Activated CD8-positive, alpha-beta memory T cell treated with anti-CD3 and anti-CD28 coated beads, Interleukin-2, amount 10 ng/mL, durations not matched to agents 7 days and 5 days (primary cell): ENCODE measurements at regions not wholly inside any gene's neighbourhood (a gene's known extent, or its start where the extent isn't known, plus 50 kb on each side); places are given as distances from the start of the nearest gene placed in this dataset.
"Not testable (repeated sequence)": the region's sequence is repeated elsewhere in the genome, so short reads cannot be mapped to it uniquely, and the experiment has no call there.

Experiments used
- ATAC-seq: fragments of 150-1000 bp; cut with Tn5 transposase; one replicate; pipeline ENCODE4 v1.10.0; 2021; ENCODE audit warnings: moderate library complexity
- CTCF ChIA-PET: fragments of 350-600 bp; sonication (Branson Sonifier 250); formaldehyde crosslinking; loops from one replicate; lab custom pipeline; 2021; ENCODE audit warnings: antibody characterized with exemption; lab: Charles Lee
- DNase-seq: peaks from one replicate; pipeline ENCODE4 v3.0.0-alpha.2; 2020
- H3K27ac Mint-ChIP-seq: one replicate; pipeline ENCODE4 v1.8.0; 2021; ENCODE audit warnings: mild to moderate bottlenecking, mixed read lengths
- H3K27me3 Mint-ChIP-seq: one replicate; pipeline ENCODE4 v1.8.0; 2021; ENCODE audit warnings: mixed read lengths
- H3K36me3 Mint-ChIP-seq: one replicate; pipeline ENCODE4 v1.8.0; 2021; ENCODE audit warnings: mild to moderate bottlenecking, mixed read lengths
- H3K4me1 Mint-ChIP-seq: one replicate; pipeline ENCODE4 v1.8.0; 2021; ENCODE audit warnings: mixed read lengths
- H3K4me3 Mint-ChIP-seq: one replicate; pipeline ENCODE4 v1.8.0; 2021; ENCODE audit warnings: mild to moderate bottlenecking, moderate library complexity, mixed read lengths
- H3K9me3 Mint-ChIP-seq: one replicate; pipeline ENCODE4 v1.8.0; 2022; ENCODE audit warnings: low read depth, mixed read lengths

DNA sequence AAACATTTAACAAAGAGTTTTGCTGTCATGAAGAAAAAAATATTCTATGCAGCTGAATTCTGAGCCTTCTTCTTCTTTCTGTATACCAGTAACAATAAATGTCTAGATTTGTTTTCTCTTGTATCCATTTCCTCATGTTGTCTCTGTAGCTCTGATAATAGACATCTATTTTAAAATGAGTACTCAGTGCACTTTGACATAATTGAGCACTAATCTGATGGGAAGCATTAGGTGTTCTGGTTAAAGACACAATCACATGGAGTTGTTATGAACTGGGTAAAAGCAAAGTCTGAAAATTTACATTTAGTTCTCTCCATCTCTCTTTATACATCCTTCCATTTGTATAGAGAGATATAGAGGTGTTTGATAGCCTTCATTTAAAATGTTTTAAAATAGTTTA lies 230.0 kb downstream of the BCHE start:
- Mint-ChIP-seq H3K4me1 (no peaks in the 10 kb centered on the region), H3K27me3 (no peaks in the 10 kb centered on the region), H3K9me3 (peaks cover 3% of the 10 kb centered on the region), H3K27ac (no peak overlapping the region), H3K36me3 (no peaks in the 10 kb centered on the region), H3K4me3 (no peak overlapping the region)
- ATAC-seq: no peak
- CTCF ChIA-PET: no interaction called here
- no peak for DNase-seq

DNA sequence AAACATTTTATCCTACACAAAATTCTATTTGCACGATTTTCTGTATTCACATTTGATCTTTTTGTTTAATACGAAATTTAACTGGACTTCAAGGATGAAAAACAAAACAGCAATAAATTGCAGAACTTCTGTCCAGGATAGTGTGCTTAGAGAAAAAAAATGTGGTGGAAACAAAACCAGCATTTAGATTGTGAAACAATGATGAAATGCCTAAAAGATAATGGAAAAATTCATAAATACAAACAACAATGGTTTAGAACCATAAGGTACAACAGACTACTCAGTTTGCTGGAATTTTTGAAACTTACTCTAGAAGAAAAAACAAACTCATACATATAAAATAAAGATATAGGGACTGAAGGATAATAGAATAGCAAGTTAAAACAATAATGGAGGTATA lies 234.0 kb downstream of the BCHE start:
- Mint-ChIP-seq H3K4me3 (no peak overlapping the region), H3K27me3 (no peaks in the 10 kb centered on the region), H3K36me3 (no peaks in the 10 kb centered on the region), H3K27ac (no peak overlapping the region), H3K4me1 (no peaks in the 10 kb centered on the region), H3K9me3 (peaks cover 3% of the 10 kb centered on the region)
- DNase-seq: no peak
- ATAC-seq: no peak
- CTCF ChIA-PET: no interaction called here

DNA sequence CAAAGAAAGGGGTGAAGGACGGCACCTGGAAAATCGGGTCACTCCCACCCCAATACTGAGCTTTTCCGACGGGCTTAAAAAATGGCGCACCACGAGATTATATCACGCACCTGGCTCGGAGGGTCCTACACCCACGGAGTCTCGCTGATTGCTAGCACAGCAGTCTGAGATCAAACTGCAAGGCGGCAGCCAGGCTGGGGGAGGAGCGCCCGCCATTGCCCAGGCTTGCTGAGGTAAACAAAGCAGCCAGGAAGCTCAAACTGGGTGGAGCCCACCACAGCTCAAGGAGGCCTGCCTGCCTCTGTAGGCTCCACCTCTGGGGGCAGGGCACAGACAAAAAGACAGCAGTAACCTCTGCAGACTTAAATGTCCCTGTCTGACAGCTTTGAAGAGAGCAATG lies 264.7 kb downstream of the BCHE start:
- H3K27me3 Mint-ChIP-seq, DNase-seq, H3K4me1 Mint-ChIP-seq, H3K9me3 Mint-ChIP-seq, H3K4me3 Mint-ChIP-seq, H3K27ac Mint-ChIP-seq, H3K36me3 Mint-ChIP-seq, CTCF ChIA-PET, ATAC-seq: not testable (repeated sequence)

DNA sequence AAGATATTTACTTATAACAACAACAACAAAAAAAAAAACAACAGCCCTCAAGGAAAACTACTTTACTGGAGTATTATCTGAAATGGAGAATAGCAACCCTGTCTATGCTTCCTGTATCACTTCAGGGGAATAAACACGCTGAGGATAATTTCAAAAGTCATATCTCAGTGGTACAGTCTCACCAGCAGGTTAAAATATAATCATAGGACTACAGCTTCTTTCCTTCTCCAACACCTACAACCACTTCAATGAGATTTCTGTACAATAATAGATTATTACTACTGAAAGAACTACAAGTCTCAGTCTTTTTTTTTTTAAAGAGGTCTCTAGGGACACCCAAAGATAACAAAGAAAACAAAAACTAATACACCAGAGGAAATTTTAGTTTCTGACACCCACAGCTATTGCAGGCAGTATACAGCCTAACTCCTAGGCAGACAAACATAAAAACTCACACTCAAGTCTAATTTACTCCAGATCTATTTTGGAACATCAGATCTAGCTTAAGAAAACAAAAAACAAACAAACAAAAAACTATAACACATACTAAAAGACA lies 268.2 kb downstream of the BCHE start:
- no peaks in the 10 kb centered on the region for H3K4me1 Mint-ChIP-seq
- H3K4me3 Mint-ChIP-seq: no peak overlapping the region
- peaks cover 6% of the 10 kb centered on the region for H3K9me3 Mint-ChIP-seq
- DNase-seq (no peak), ATAC-seq (no peak)
- CTCF ChIA-PET: no interaction called here
- H3K27me3 Mint-ChIP-seq: no peaks in the 10 kb centered on the region
- no peak overlapping the region for H3K27ac Mint-ChIP-seq
- no peaks in the 10 kb centered on the region for H3K36me3 Mint-ChIP-seq

DNA sequence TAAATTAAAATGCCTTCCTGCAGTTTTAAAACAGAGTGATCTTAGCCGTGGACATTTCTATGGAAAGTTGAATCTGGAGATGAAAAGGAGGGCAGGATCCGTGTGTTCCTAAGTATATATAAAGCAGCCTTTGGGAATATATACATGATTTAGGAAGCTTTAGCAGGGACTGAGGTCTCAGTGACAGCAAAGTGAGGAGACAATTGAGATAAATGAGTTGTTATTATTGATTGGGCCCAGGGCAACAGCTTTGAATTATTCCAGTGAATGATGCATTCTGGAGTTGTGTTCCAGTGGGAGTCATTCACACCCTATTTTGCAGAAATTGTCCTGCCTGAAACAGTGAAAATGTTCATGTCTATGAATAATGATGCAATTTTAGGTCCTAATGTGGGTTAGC lies 281.4 kb downstream of the BCHE start:
- ATAC-seq (no peak), DNase-seq (no peak)
- Mint-ChIP-seq H3K27ac (no peak overlapping the region), H3K36me3 (no peaks in the 10 kb centered on the region), H3K4me3 (no peak overlapping the region), H3K4me1 (no peaks in the 10 kb centered on the region), H3K9me3 (peaks cover 9% of the 10 kb centered on the region), H3K27me3 (no peaks in the 10 kb centered on the region)
- CTCF ChIA-PET: no interaction called here

DNA sequence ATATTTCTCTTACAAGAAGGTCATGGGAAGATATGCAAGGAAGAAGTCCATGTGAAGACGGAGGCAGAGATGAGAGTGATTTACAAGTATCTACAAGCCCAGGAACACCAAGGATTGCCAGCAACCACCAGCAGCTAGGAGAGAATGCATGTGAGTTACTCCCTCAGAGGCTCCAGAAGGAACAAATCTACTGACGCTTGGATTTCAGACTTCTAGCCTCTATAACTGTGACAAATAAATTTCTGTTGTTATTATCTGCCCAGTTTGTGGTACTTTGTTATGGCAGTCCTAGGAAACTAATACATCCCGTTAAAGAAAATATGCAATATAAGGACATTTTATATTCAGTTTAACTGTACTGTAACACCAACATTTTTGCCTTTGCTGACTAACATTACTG lies 283.9 kb downstream of the BCHE start:
- DNase-seq: no peak
- Mint-ChIP-seq H3K36me3 (no peaks in the 10 kb centered on the region), H3K9me3 (peaks cover 10% of the 10 kb centered on the region), H3K4me3 (no peak overlapping the region), H3K27ac (no peak overlapping the region), H3K27me3 (no peaks in the 10 kb centered on the region), H3K4me1 (no peaks in the 10 kb centered on the region)
- no peak for ATAC-seq
- CTCF ChIA-PET: no interaction called here

DNA sequence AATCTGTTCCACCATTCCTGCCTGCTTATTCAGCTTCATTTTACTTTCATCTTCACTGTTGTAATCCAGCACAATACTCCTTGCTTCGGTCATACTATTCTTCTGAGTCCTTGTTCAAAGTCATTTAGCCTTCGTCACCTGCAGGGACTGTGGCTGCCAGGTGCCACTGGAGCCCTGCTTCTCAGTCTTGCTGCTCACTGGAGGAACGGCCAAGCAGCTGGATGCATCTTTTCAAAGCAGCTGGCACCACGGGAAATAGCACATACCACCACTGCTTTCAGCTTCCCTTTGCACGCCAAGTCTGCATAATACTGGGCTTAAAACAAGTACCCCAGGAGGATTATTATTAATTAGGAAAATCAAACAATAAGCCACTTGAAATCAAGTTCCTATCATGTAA lies 287.6 kb downstream of the BCHE start:
- DNase-seq: no peak
- Mint-ChIP-seq H3K4me3 (no peak overlapping the region), H3K4me1 (no peaks in the 10 kb centered on the region), H3K27me3 (no peaks in the 10 kb centered on the region), H3K27ac (no peak overlapping the region), H3K36me3 (no peaks in the 10 kb centered on the region), H3K9me3 (peaks cover 5% of the 10 kb centered on the region)
- CTCF ChIA-PET: interaction anchor here (1.1 kb wide), 1 partner anchor 10 kb away, joined by 3 read pairs; no protein-coding TSS in a partner anchor
- no peak for ATAC-seq

DNA sequence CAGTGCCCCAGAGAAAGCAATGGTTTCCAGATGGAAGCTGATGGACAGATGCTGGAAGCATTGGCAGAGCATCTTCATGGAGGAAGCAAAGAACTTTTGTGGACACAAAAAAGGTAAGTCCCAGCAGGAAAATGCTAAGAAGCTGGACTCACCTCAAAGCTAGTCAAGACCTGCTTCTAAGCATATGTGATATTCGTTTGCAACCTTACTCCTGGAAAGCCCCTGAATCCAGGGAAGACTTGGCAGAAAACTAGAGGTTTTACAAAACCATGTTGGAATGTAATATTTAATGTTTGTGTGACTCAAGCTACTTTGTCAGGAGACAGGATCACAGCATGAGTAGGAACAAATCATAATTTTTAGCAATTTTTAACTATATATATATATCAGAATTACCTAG lies 288.2 kb downstream of the BCHE start:
- Mint-ChIP-seq H3K4me3 (no peak overlapping the region), H3K4me1 (no peaks in the 10 kb centered on the region), H3K27me3 (no peaks in the 10 kb centered on the region), H3K9me3 (peaks cover 5% of the 10 kb centered on the region), H3K27ac (no peak overlapping the region), H3K36me3 (no peaks in the 10 kb centered on the region)
- ATAC-seq (no peak), DNase-seq (no peak)
- CTCF ChIA-PET: no interaction called here

DNA sequence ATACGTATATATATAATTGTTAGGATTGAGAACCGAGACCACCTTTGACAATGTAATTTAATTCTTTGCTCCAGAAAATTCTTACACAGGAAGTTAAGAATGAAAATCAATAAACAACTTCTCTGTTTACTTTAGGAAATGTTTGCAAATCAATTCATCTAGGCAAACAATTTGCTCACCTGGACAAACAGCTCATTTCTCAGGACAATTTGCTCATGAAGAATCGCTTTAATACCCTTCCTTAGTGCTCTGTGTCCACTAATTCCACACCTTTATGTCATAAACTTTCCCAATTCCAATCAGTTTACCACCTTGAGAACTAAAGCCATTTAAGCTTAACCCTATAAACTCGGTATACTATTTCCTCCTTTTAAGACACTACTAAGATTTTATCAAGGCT lies 292.2 kb downstream of the BCHE start:
- no peaks in the 10 kb centered on the region for H3K4me1 Mint-ChIP-seq
- peaks cover 5% of the 10 kb centered on the region for H3K9me3 Mint-ChIP-seq
- CTCF ChIA-PET: no interaction called here
- no peak overlapping the region for H3K4me3 Mint-ChIP-seq
- H3K27me3 Mint-ChIP-seq: no peaks in the 10 kb centered on the region
- H3K27ac Mint-ChIP-seq: no peak overlapping the region
- DNase-seq: no peak
- H3K36me3 Mint-ChIP-seq: no peaks in the 10 kb centered on the region
- ATAC-seq: no peak

DNA sequence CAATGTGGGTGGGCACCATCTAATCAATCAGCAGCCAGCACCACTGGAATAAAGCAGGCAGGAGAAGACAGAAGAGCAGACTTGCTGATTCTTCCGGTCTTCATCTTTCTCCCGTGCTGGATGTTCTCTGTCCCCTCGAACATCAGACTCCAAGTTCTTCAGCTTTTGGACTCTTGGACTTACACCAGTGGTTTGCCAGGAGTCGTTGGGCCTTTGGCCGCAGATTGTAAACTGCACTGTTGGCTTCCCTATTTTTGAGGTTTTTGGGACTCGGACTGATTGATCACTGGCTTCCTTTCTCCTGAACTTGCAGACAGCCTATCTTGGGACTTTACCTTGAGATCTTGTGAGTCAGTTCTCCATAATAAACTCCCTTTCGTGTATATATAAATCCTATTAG lies 292.8 kb downstream of the BCHE start:
- ATAC-seq (no peak), DNase-seq (no peak)
- Mint-ChIP-seq H3K27ac (no peak overlapping the region), H3K36me3 (no peaks in the 10 kb centered on the region), H3K4me3 (no peak overlapping the region), H3K27me3 (no peaks in the 10 kb centered on the region), H3K9me3 (peaks cover 7% of the 10 kb centered on the region), H3K4me1 (no peaks in the 10 kb centered on the region)
- CTCF ChIA-PET: no interaction called here

DNA sequence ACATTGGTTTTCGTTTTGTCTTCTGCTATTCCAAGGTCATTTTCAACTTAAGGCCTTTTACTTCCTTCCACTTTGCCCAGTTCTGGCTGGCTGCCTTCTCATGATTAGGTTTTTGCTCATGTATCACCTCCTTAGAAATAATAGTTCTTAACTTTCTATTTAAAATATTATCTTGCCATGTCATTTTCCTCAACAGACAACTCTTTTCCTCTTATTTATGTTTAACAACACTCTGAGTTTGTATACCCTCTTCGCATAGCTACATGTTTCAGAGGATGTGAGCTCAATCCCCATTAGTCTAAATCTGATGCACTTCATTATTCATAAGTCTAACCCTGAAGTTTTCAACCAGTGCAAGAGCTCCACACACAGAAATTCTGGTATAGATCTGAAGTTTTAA lies 299.1 kb downstream of the BCHE start:
- peaks cover 11% of the 10 kb centered on the region for H3K9me3 Mint-ChIP-seq
- no peak for ATAC-seq
- CTCF ChIA-PET: no interaction called here

DNA sequence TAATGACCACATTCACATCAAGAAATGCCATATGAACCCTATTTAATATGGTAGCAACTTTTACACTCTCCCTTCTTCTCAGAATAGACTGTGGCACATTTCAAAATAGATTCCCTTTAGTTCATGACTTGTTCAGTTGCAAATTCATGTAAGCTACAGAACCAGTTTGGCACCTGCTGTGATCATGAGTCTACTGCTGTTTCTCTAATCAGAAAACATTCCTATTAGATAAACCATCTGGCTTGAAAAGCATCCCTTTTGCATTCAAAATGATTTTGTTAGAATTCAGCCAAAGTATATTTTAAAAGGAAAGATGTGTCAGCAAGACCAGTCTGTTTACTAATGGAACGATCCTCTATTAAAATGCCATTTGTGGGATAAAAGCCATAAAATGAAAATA lies 304.4 kb downstream of the BCHE start:
- H3K27ac Mint-ChIP-seq: no peak overlapping the region
- no peak for ATAC-seq
- H3K27me3 Mint-ChIP-seq: no peaks in the 10 kb centered on the region
- H3K4me1 Mint-ChIP-seq: no peaks in the 10 kb centered on the region
- DNase-seq: no peak
- CTCF ChIA-PET: no interaction called here
- peaks cover 9% of the 10 kb centered on the region for H3K9me3 Mint-ChIP-seq
- no peaks in the 10 kb centered on the region for H3K36me3 Mint-ChIP-seq
- no peak overlapping the region for H3K4me3 Mint-ChIP-seq

More for the DNA sequence above, 299.1 kb downstream of the BCHE start:
- H3K27ac Mint-ChIP-seq: no peak overlapping the region
- H3K4me3 Mint-ChIP-seq: no peak overlapping the region
- H3K4me1 Mint-ChIP-seq: no peaks in the 10 kb centered on the region
- no peak for DNase-seq
- no peaks in the 10 kb centered on the region for H3K27me3 Mint-ChIP-seq
- no peaks in the 10 kb centered on the region for H3K36me3 Mint-ChIP-seq

DNA sequence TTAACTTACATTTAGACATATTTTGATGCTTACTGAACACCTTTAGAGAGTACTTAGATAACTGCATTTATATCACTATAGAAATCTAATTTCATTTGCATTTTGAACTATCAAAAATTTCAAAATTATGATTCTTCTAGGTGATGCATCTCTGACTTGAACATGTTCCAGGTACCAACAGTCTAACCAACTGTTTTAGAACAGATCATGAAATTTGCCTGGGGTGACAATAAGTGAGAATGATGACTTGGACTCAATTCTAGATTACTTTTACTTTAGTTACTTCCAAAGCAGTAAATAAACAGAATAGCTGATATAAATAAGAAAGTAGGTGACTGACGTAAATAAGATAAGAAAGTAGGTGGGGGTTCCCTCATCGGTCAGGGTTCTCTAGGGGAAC lies 307.8 kb downstream of the BCHE start:
- CTCF ChIA-PET: no interaction called here
- Mint-ChIP-seq H3K4me1 (no peaks in the 10 kb centered on the region), H3K4me3 (no peak overlapping the region), H3K27me3 (no peaks in the 10 kb centered on the region), H3K36me3 (no peaks in the 10 kb centered on the region), H3K9me3 (peaks cover 6% of the 10 kb centered on the region), H3K27ac (no peak overlapping the region)
- no peak for DNase-seq
- ATAC-seq: no peak

DNA sequence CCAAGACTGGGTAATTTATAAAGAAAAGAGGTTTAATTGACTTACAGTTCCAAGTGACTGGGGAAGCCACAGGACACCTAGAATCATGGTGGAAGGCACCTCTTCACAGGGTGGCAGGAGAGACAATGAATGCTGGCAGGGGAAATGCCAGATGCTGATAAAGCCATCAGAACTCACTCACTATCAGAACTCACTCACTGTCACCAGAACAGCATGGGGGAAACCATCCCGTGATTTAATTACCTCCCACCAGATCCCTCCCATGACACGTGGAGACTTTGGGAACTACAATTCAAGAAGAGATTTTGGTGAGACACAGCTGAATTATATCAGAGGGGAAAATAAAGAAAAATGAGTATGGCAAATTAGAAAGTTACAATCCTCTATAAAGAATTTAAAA lies 310.9 kb downstream of the BCHE start:
- CTCF ChIA-PET: no interaction called here
- no peak overlapping the region for H3K27ac Mint-ChIP-seq
- H3K27me3 Mint-ChIP-seq: no peaks in the 10 kb centered on the region
- no peak overlapping the region for H3K4me3 Mint-ChIP-seq
- ATAC-seq: no peak
- peaks cover 7% of the 10 kb centered on the region for H3K9me3 Mint-ChIP-seq
- H3K4me1 Mint-ChIP-seq: no peaks in the 10 kb centered on the region
- no peak for DNase-seq
- H3K36me3 Mint-ChIP-seq: no peaks in the 10 kb centered on the region

DNA sequence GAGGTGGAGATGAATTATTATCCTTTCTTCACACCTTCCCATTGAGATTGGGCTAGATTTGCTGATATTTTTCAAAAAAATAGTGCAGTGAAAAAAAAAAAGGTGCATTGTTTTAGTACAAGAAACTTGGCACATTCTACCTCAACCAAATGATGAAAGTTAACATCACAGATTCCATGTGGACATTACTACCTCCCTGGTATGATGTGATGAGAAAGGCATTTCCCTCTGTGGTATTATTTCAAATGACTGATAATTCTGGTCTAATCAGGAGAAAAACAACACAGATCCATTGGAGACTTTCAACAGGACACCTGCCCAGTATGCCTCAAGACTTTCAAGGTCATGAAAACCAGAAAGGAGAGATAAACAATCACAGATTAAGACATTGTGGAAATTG lies 313.4 kb downstream of the BCHE start:
- Mint-ChIP-seq H3K9me3 (peaks cover 5% of the 10 kb centered on the region), H3K27ac (no peak overlapping the region), H3K4me3 (no peak overlapping the region), H3K27me3 (no peaks in the 10 kb centered on the region), H3K4me1 (no peaks in the 10 kb centered on the region), H3K36me3 (no peaks in the 10 kb centered on the region)
- DNase-seq: no peak
- CTCF ChIA-PET: no interaction called here
- ATAC-seq: no peak
